HCT116 (cell line): ENCODE measurements at regions not wholly inside any gene's neighbourhood (a gene's known extent, or its start where the extent isn't known, plus 50 kb on each side); places are given as distances from the start of the nearest gene placed in this dataset.

Source experiments
- ATAC-seq: fragments of 200-7000 bp; cut with Tn5 transposase; 2 replicates; pipeline ENCODE4 v1.9.1; 2020; ENCODE audit warnings: mild to moderate bottlenecking, moderate library complexity
- BruUV-seq: library from RNA; stranded (reverse); fragments of 400-500 nt; replicated peaks from 2 replicates; lab custom pipeline; 2021; lab: Mats Ljungman, UMichigan
- CTCF ChIA-PET: fragments of 300-600 bp; sonication (Branson Sonifier 250); formaldehyde crosslinking; loops from one replicate; lab custom pipeline; 2021; ENCODE audit warnings: antibody characterized with exemption; lab: Charles Lee
- POLR2A ChIA-PET: fragments of 300-600, 350-600 bp; sonication (Branson Sonifier 250); formaldehyde crosslinking; loops from one replicate; lab custom pipeline; 2021; ENCODE audit warnings: antibody characterized with exemption; lab: Charles Lee
- RAD21 ChIA-PET, 2 experiments: fragments of 300-600 bp; sonication (Branson Sonifier 250); formaldehyde crosslinking; loops; one replicate each; lab custom pipeline; 2023; ENCODE audit warnings: low total read pairs in 2 of 2; ENCODE audit not compliant: uncharacterized antibody in 2 of 2, unreplicated experiment in 2 of 2, low non-redundant PET in 1 of 2; lab: Charles Lee
- DNase-seq: peaks from one replicate; pipeline ENCODE4 v3.0.0-alpha.2; 2010; ENCODE audit warnings: low read depth, low spot score
- H2AFZ ChIP-seq: fragments of 200-600 bp; shearing (Covaris generic), sonication (generic); 2 replicates; pipeline ENCODE4 v1.6.1; 2017; ENCODE audit warnings: low read depth, mixed run types, mixed read lengths, antibody characterized with exemption, low read length; ENCODE audit not compliant: poor library complexity, severe bottlenecking
- H3K27ac ChIP-seq: 2 replicates; pipeline ENCODE4 v1.5.1; 2012; ENCODE audit warnings: low read depth, low read length
- H3K27me3 ChIP-seq: fragments of 200-600 bp; sonication (generic); 2 replicates; pipeline ENCODE4 v1.6.1; 2016; ENCODE audit warnings: mixed run types, low read length, mixed read lengths; ENCODE audit not compliant: insufficient read depth
- H3K36me3 ChIP-seq, 2 experiments: fragments of 200-500 bp in 1 of 2; fragments of 200-600 bp in 1 of 2; sonication (Bioruptor generic) in 1 of 2; sonication (generic) in 1 of 2; 2 replicates each; pipeline versions ENCODE4 v1.5.1 to v1.6.1; 2014 to 2016; ENCODE audit warnings: low read length in 2 of 2, inconsistent platforms in 1 of 2, mixed read lengths in 1 of 2, mixed run types in 1 of 2; ENCODE audit not compliant: insufficient read depth in 2 of 2, control insufficient read depth in 1 of 2
- H3K4me1 ChIP-seq, 2 experiments: fragments of 200-600 bp in 1 of 2; sonication (generic) in 1 of 2; 2 replicates each; pipeline versions ENCODE4 v1.5.1 to v1.6.1; 2012 to 2017; ENCODE audit warnings: low read length in 2 of 2, inconsistent platforms in 1 of 2, mild to moderate bottlenecking in 1 of 2, mixed read lengths in 1 of 2, mixed run types in 1 of 2, moderate library complexity in 1 of 2; ENCODE audit not compliant: insufficient read depth in 2 of 2, control insufficient read depth in 1 of 2
- H3K4me2 ChIP-seq: fragments of 200-600 bp; sonication (generic); 2 replicates; pipeline ENCODE4 v1.6.1; 2017; ENCODE audit warnings: mixed run types, low read length, mixed read lengths
- H3K4me3 ChIP-seq, 2 experiments: fragments of 200-600 bp in 1 of 2; sonication (generic) in 1 of 2; replicated peaks in 1 of 2; 2 replicates each; pipeline ENCODE4 v1.5.1; 2011 to 2016; ENCODE audit warnings: low read length in 2 of 2, control low read depth in 1 of 2, low read depth in 1 of 2, mild to moderate bottlenecking in 1 of 2, mixed read lengths in 1 of 2, mixed run types in 1 of 2
- H3K79me2 ChIP-seq: fragments of 200-600 bp; sonication (generic); 2 replicates; pipeline ENCODE4 v1.6.1; 2017; ENCODE audit warnings: mild to moderate bottlenecking, mixed run types, low read length, moderate library complexity, mixed read lengths; ENCODE audit not compliant: insufficient read depth
- H3K9ac ChIP-seq: fragments of 200-600 bp; sonication (generic); 2 replicates; pipeline ENCODE4 v1.6.1; 2016; ENCODE audit warnings: low read length, mixed read lengths
- H3K9me2 ChIP-seq: fragments of 200-600 bp; sonication (generic), shearing (Covaris generic); 2 replicates; pipeline ENCODE4 v1.6.1; 2017; ENCODE audit warnings: mixed run types, mild to moderate bottlenecking, moderate library complexity; ENCODE audit not compliant: insufficient read depth
- H3K9me3 ChIP-seq, 2 experiments: fragments of 200-500 bp in 1 of 2; fragments of 200-600 bp in 1 of 2; sonication (Bioruptor generic) in 1 of 2; sonication (generic) in 1 of 2; 2 replicates each; pipeline ENCODE4 v1.6.1; 2014 to 2017; ENCODE audit warnings: low read length in 2 of 2, mixed read lengths in 2 of 2, inconsistent platforms in 1 of 2, low read depth in 1 of 2, mild to moderate bottlenecking in 1 of 2, mixed run types in 1 of 2, moderate library complexity in 1 of 2; ENCODE audit not compliant: control insufficient read depth in 1 of 2, insufficient read depth in 1 of 2
- H4K20me1 ChIP-seq: fragments of 200-600 bp; sonication (generic), shearing (Covaris generic); 2 replicates; pipeline ENCODE4 v1.6.1; 2017; ENCODE audit warnings: mixed run types, mild to moderate bottlenecking, moderate library complexity; ENCODE audit not compliant: insufficient read depth
- CBX3 ChIP-seq: IDR thresholded peaks from 2 replicates; pipeline ENCODE4 v1.6.1; 2012; ENCODE audit warnings: low read depth
- CEBPB ChIP-seq: IDR thresholded peaks from 2 replicates; pipeline ENCODE4 v1.6.1; 2012; ENCODE audit warnings: low read depth
- EZH2 ChIP-seq: fragments of 200-600 bp; sonication (generic); IDR thresholded peaks from 2 replicates; pipeline ENCODE4 v1.6.1; 2017; ENCODE audit warnings: antibody characterized with exemption, mixed run types
- EZH2phosphoT487 ChIP-seq: fragments of 200-600 bp; IDR thresholded peaks from 2 replicates; pipeline ENCODE4 v1.6.1; 2018; ENCODE audit warnings: antibody characterized with exemption, borderline replicate concordance
- FOSL1 ChIP-seq: IDR thresholded peaks from 2 replicates; pipeline ENCODE4 v1.6.1; 2012; ENCODE audit warnings: low read depth
- JUND ChIP-seq: IDR thresholded peaks from 2 replicates; pipeline ENCODE4 v1.6.1; 2012
- POLR2A ChIP-seq: IDR thresholded peaks from 2 replicates; pipeline ENCODE4 v1.7.0; 2011; ENCODE audit warnings: borderline replicate concordance; ENCODE audit not compliant: insufficient read depth, insufficient read length; ENCODE audit errors: extremely low read depth
- POLR2AphosphoS5 ChIP-seq: IDR thresholded peaks from 2 replicates; pipeline ENCODE4 v1.6.1; 2011; ENCODE audit warnings: mild to moderate bottlenecking, low read depth, low read length, moderate library complexity
- RAD21 ChIP-seq: IDR thresholded peaks from 2 replicates; pipeline ENCODE4 v1.6.1; 2012; ENCODE audit warnings: low read depth, mild to moderate bottlenecking
- SIN3A ChIP-seq: IDR thresholded peaks from 2 replicates; pipeline ENCODE4 v1.6.1; 2012; ENCODE audit warnings: low read depth
- SP1 ChIP-seq: IDR thresholded peaks from 2 replicates; pipeline ENCODE4 v1.6.1; 2012; ENCODE audit warnings: low read depth
- SRF ChIP-seq: IDR thresholded peaks from 2 replicates; pipeline ENCODE4 v1.6.1; 2012; ENCODE audit warnings: low read depth
- TCF7L2 ChIP-seq: IDR thresholded peaks from 2 replicates; pipeline ENCODE4 v1.7.0; 2011; ENCODE audit warnings: borderline replicate concordance, inconsistent platforms; ENCODE audit not compliant: insufficient read depth, insufficient read length; ENCODE audit errors: extremely low read depth
- YY1 ChIP-seq: IDR thresholded peaks from 2 replicates; pipeline ENCODE4 v1.6.1; 2011; ENCODE audit warnings: low read length, low read depth, moderate library complexity, mild to moderate bottlenecking; ENCODE audit not compliant: insufficient replicate concordance; ENCODE audit errors: extremely low read depth
- ZFX ChIP-seq: fragments of 450-650 bp; IDR thresholded peaks from 2 replicates; pipeline ENCODE4 v1.6.1; 2017
- ZNF274 ChIP-seq: fragments of 200-500 bp; sonication (Bioruptor generic); IDR thresholded peaks from 2 replicates; pipeline ENCODE4 v1.6.1; 2014; ENCODE audit warnings: mild to moderate bottlenecking, low read depth, low read length, inconsistent platforms
- intact Hi-C: fragments of 100-400 bp; cut with micrococcal nuclease; formaldehyde crosslinking; loops from 2 replicates; pipeline ENCODE4 v1.10.0; 2022
- TF ChIP-seq, protein P1 (sequence below): IDR thresholded peaks from 2 replicates; pipeline ENCODE4 v1.6.1; 2012
- TF ChIP-seq, protein P2 (sequence below): IDR thresholded peaks from 2 replicates; pipeline ENCODE4 v1.6.1; 2012
- TF ChIP-seq, protein P3 (sequence below), 3 experiments: fragments of 200-600 bp in 1 of 3; sonication (generic) in 1 of 3; IDR thresholded peaks in 2 of 3; conservative IDR thresholded peaks in 1 of 3; 2 replicates each; pipeline ENCODE4 v1.5.1; 2012 to 2017; ENCODE audit warnings: low read depth in 2 of 3, low read length in 2 of 3, antibody characterized with exemption in 1 of 3, borderline replicate concordance in 1 of 3, control low read depth in 1 of 3, mild to moderate bottlenecking in 1 of 3, mixed read lengths in 1 of 3, mixed run types in 1 of 3, moderate library complexity in 1 of 3; ENCODE audit not compliant: insufficient read depth in 1 of 3

DNA sequence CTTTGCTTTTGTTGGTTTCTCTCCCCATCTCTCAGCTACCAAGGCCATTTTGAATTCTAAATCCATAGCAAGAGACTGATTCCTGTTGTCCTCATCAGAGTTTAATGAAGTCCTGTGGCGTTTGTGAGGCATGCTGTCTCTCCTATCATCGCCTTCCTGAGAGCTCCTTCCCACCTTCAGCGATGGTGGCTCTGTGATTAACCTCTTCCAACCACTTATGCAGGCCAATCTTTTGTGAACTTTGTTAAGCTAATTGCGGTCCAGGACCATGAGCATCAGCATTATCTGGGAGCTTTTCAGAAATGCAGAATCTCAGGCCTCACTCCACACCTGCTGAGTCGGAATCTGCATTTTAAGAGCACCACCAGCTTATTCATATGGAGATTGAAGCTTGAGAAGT is 272.5 kb upstream of the CDYL start:
- DNase-seq (no peak), ATAC-seq (no peak)
- RAD21 ChIA-PET, result no interaction called here
- POLR2A ChIA-PET, result no interaction called here
- no peaks in the 10 kb centered on the region for H4K20me1 ChIP-seq
- H3K27me3 ChIP-seq, result no peaks in the 10 kb centered on the region
- no peak overlapping the region for H3K9ac ChIP-seq
- H3K4me3 ChIP-seq, result no peak overlapping the region
- CTCF ChIA-PET, result no interaction called here
- no peak overlapping the region for H2AFZ ChIP-seq
- H3K4me1 ChIP-seq, result no peaks in the 10 kb centered on the region
- TF ChIP-seq CBX3 (no peak), SRF (no peak), EZH2phosphoT487 (no peak), SIN3A (no peak), YY1 (no peak), TCF7L2 (no peak), RAD21 (no peak), POLR2AphosphoS5 (no peak), CEBPB (no peak), SP1 (no peak), ZNF274 (no peak), JUND (no peak), POLR2A (no peak), EZH2 (no peak), FOSL1 (no peak), ZFX (no peak)
- TF ChIP-seq, protein P1, sequence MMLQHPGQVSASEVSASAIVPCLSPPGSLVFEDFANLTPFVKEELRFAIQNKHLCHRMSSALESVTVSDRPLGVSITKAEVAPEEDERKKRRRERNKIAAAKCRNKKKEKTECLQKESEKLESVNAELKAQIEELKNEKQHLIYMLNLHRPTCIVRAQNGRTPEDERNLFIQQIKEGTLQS, result no peak
- TF ChIP-seq, protein P2, sequence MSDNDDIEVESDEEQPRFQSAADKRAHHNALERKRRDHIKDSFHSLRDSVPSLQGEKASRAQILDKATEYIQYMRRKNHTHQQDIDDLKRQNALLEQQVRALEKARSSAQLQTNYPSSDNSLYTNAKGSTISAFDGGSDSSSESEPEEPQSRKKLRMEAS, result no peak
- TF ChIP-seq, protein P3, sequence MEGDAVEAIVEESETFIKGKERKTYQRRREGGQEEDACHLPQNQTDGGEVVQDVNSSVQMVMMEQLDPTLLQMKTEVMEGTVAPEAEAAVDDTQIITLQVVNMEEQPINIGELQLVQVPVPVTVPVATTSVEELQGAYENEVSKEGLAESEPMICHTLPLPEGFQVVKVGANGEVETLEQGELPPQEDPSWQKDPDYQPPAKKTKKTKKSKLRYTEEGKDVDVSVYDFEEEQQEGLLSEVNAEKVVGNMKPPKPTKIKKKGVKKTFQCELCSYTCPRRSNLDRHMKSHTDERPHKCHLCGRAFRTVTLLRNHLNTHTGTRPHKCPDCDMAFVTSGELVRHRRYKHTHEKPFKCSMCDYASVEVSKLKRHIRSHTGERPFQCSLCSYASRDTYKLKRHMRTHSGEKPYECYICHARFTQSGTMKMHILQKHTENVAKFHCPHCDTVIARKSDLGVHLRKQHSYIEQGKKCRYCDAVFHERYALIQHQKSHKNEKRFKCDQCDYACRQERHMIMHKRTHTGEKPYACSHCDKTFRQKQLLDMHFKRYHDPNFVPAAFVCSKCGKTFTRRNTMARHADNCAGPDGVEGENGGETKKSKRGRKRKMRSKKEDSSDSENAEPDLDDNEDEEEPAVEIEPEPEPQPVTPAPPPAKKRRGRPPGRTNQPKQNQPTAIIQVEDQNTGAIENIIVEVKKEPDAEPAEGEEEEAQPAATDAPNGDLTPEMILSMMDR (IDR thresholded peaks at IDR 0.05 in 2 of 3, conservative IDR thresholded peaks at IDR 0.05 in 1 of 3; ENCODE audit: borderline replicate concordance in 1 of 3, insufficient read depth in 1 of 3, low read depth in 2 of 3, low read length in 2 of 3), result no peak
- no peaks in the 10 kb centered on the region for H3K9me3 ChIP-seq
- H3K36me3 ChIP-seq, result no peaks in the 10 kb centered on the region
- no TSS peak for BruUV-seq
- no peak overlapping the region for H3K27ac ChIP-seq
- H3K9me2 ChIP-seq, result no peaks in the 10 kb centered on the region
- no peaks in the 10 kb centered on the region for H3K79me2 ChIP-seq
- H3K4me2 ChIP-seq, result no peak overlapping the region
- intact Hi-C loops, result no loop called here
